ENCODE measurements at regions not wholly inside any gene's neighbourhood (a gene's known extent, or its start where the extent isn't known, plus 50 kb on each side); places are given as distances from the start of the nearest gene placed in this dataset.

GRCh38 chr4:30619679-30620078 is 100.5 kb upstream of the PCDH7 start:
- TF ChIP-seq EZH2 (IDR thresholded peaks at IDR 0.05; ENCODE audit: low read depth, unreplicated experiment) (no peak), POLR2AphosphoS5 (IDR thresholded peaks at IDR 0.05; ENCODE audit: low read depth) (no peak)
- TF ChIP-seq, protein P1, sequence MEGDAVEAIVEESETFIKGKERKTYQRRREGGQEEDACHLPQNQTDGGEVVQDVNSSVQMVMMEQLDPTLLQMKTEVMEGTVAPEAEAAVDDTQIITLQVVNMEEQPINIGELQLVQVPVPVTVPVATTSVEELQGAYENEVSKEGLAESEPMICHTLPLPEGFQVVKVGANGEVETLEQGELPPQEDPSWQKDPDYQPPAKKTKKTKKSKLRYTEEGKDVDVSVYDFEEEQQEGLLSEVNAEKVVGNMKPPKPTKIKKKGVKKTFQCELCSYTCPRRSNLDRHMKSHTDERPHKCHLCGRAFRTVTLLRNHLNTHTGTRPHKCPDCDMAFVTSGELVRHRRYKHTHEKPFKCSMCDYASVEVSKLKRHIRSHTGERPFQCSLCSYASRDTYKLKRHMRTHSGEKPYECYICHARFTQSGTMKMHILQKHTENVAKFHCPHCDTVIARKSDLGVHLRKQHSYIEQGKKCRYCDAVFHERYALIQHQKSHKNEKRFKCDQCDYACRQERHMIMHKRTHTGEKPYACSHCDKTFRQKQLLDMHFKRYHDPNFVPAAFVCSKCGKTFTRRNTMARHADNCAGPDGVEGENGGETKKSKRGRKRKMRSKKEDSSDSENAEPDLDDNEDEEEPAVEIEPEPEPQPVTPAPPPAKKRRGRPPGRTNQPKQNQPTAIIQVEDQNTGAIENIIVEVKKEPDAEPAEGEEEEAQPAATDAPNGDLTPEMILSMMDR (conservative IDR thresholded peaks at IDR 0.05; ENCODE audit: low read depth in 2 of 2): no peak
